Uterus (tissue), 3 donors: ENCODE measurements at regions not wholly inside any gene's neighbourhood (a gene's known extent, or its start where the extent isn't known, plus 50 kb on each side); places are given as distances from the start of the nearest gene placed in this dataset.

Experiments used
- DNase-seq, 2 donors: peaks; one replicate each; pipeline ENCODE4 v3.0.0-alpha.2; 2019 to 2020
- H3K27ac ChIP-seq, 2 donors: fragments of 200-600 bp; sonication (generic); 1 replicate in 1 of 2; 2 replicates in 1 of 2; pipeline ENCODE4 v1.5.1; 2016 to 2018
- H3K27me3 ChIP-seq, 2 donors: fragments of 200-600 bp; sonication (generic); one replicate each; pipeline ENCODE4 v1.5.1; 2018 to 2019; ENCODE audit warnings: control low read depth in 1 of 2
- H3K36me3 ChIP-seq, 2 donors: fragments of 200-600 bp; sonication (generic); one replicate each; pipeline ENCODE4 v1.5.1; 2019; ENCODE audit warnings: control low read depth in 1 of 2
- H3K4me1 ChIP-seq, 2 donors: fragments of 200-600 bp; sonication (generic); one replicate each; pipeline ENCODE4 v1.5.1; 2018 to 2019; ENCODE audit warnings: control low read depth in 1 of 2
- H3K4me3 ChIP-seq, 2 donors: fragments of 200-600 bp; sonication (generic); 1 replicate in 1 of 2; 2 replicates in 1 of 2; pipeline ENCODE4 v1.5.1; 2018 to 2019; ENCODE audit warnings: mild to moderate bottlenecking in 1 of 2
- H3K9me3 ChIP-seq, 2 donors: fragments of 200-600 bp; sonication (generic); one replicate each; pipeline ENCODE4 v1.5.1; 2019; ENCODE audit warnings: control low read depth in 1 of 2
- POLR2A ChIP-seq, 2 donors: fragments of 450-650 bp; IDR thresholded peaks; one replicate each; pipeline ENCODE4 v1.6.1; 2016; ENCODE audit warnings: antibody characterized with exemption in 2 of 2, mild to moderate bottlenecking in 1 of 2, moderate library complexity in 1 of 2
- intact Hi-C: fragments of 100-400 bp; cut with DNase I; formaldehyde crosslinking; loops from one replicate; pipeline ENCODE4 v1.15.1; 2023; ENCODE audit warnings: low total_unique reads
- TF ChIP-seq, protein P1 (sequence below), 4 experiments: fragments of 200-600 bp in 2 of 4; fragments of 450-650 bp in 2 of 4; sonication (generic) in 2 of 4; IDR thresholded peaks; one replicate each; pipeline ENCODE4 v1.5.1; 2016 to 2019; ENCODE audit warnings: antibody characterized with exemption in 4 of 4, mild to moderate bottlenecking in 2 of 4, moderate library complexity in 1 of 4
- donor health status: DM: yes; HTN: yes; CAD: no.

DNA sequence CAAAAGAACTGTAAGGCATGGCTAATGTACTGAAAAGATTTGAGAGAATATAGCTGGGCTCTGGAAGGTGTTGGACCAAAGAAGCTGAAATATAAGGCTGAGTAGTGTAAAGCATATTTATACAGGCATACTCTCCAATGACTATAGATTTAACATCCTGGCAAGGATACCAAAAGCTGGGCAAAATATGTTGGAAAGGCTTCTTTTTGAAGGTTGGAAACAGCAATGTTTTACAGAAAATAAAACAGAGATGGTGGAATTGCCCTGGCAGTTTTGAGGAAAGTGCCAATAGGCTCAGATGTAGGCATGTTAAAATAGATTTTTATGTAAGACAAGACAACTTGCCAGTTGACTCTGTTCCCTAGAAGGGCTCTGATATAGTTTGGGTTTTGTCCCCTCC is 184.1 kb upstream of the SHISA6 start:
- H3K9me3 ChIP-seq: no peaks in the 10 kb centered on the region
- H3K27me3 ChIP-seq: no peaks in the 10 kb centered on the region
- no peak overlapping the region for H3K27ac ChIP-seq
- DNase-seq: no peak
- no peaks in the 10 kb centered on the region for H3K4me1 ChIP-seq
- no peak overlapping the region for H3K4me3 ChIP-seq
- no peaks in the 10 kb centered on the region for H3K36me3 ChIP-seq
- intact Hi-C loops: no loop called here
- no peak for TF ChIP-seq POLR2A (IDR thresholded peaks at IDR 0.05)
- TF ChIP-seq, protein P1, sequence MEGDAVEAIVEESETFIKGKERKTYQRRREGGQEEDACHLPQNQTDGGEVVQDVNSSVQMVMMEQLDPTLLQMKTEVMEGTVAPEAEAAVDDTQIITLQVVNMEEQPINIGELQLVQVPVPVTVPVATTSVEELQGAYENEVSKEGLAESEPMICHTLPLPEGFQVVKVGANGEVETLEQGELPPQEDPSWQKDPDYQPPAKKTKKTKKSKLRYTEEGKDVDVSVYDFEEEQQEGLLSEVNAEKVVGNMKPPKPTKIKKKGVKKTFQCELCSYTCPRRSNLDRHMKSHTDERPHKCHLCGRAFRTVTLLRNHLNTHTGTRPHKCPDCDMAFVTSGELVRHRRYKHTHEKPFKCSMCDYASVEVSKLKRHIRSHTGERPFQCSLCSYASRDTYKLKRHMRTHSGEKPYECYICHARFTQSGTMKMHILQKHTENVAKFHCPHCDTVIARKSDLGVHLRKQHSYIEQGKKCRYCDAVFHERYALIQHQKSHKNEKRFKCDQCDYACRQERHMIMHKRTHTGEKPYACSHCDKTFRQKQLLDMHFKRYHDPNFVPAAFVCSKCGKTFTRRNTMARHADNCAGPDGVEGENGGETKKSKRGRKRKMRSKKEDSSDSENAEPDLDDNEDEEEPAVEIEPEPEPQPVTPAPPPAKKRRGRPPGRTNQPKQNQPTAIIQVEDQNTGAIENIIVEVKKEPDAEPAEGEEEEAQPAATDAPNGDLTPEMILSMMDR (IDR thresholded peaks at IDR 0.05): no peak

DNA sequence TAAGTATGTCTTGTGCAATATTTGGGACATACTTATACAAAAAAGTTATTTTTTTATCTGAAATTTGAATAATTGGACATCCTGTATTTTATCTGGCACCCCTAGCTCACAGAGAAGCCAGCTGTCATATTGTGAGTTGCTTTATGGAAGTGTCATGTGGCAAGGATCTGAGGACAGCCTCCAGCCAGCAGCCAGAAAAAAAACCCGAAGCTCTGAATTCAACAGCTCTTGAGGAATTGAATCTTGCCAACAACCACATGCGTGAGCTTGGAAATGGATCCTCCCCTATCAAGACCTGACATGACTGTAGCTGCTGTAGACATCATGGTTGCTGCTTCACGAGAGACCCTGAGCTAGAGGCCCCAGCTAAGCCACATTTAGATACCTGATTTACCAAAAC is 187.2 kb upstream of the SHISA6 start:
- Histone ChIP-seq H3K4me1 (no peaks in the 10 kb centered on the region), H3K27me3 (no peaks in the 10 kb centered on the region), H3K36me3 (no peaks in the 10 kb centered on the region), H3K9me3 (no peaks in the 10 kb centered on the region), H3K27ac (no peak overlapping the region), H3K4me3 (no peak overlapping the region)
- intact Hi-C loops: no loop called here
- TF ChIP-seq, protein P1 (IDR thresholded peaks at IDR 0.05): no peak
- TF ChIP-seq POLR2A (IDR thresholded peaks at IDR 0.05): no peak
- no peak for DNase-seq

DNA sequence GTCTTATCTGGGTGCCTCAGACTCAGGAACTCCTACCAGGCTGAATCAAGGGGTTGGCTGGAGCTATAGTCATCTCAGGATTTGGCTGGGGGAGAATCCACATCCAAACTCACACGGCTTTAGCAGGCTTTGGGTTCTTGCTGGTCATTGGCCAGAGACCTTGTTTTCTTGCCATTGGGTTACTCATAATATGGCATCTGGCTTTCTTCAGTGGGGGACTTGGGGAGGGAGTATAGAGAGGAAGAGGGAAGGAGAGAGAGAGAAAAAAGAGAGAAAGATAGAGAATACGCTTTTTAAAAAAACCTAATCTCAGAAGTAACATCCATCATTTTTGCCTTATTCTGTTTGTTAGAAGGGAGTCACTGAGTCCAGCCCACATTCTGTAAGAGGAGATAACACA is 191.5 kb upstream of the SHISA6 start:
- TF ChIP-seq POLR2A (IDR thresholded peaks at IDR 0.05): no peak
- TF ChIP-seq, protein P1 (IDR thresholded peaks at IDR 0.05): no peak
- DNase-seq: no peak
- no peaks in the 10 kb centered on the region for H3K36me3 ChIP-seq
- H3K9me3 ChIP-seq: no peaks in the 10 kb centered on the region
- no peak overlapping the region for H3K4me3 ChIP-seq
- no peaks in the 10 kb centered on the region for H3K27me3 ChIP-seq
- H3K27ac ChIP-seq: no peak overlapping the region
- intact Hi-C loops: no loop called here
- no peaks in the 10 kb centered on the region for H3K4me1 ChIP-seq

DNA sequence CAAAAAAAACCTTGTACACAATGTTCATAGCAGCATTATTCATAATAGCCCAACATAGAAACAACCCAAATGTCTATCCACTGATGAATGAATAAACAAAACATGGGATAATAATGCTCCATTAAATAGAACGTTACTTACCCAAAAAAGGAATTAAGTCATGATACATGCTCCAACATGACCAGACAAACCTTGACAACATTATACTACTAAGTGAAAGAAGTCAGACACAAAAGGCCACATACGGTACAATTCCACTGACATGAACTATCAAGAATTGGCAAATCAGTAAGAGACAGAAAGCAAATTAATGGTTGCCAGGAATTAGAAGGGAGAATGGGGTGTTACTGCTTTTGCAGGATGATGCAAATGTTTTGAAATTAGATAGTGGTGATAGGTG is 193.8 kb upstream of the SHISA6 start:
- Histone ChIP-seq H3K36me3 (no peaks in the 10 kb centered on the region), H3K27ac (no peak overlapping the region), H3K27me3 (no peaks in the 10 kb centered on the region), H3K9me3 (no peaks in the 10 kb centered on the region), H3K4me1 (no peaks in the 10 kb centered on the region), H3K4me3 (no peak overlapping the region)
- intact Hi-C loops: no loop called here
- TF ChIP-seq, protein P1 (IDR thresholded peaks at IDR 0.05): no peak
- TF ChIP-seq POLR2A (IDR thresholded peaks at IDR 0.05): no peak
- DNase-seq: no peak

DNA sequence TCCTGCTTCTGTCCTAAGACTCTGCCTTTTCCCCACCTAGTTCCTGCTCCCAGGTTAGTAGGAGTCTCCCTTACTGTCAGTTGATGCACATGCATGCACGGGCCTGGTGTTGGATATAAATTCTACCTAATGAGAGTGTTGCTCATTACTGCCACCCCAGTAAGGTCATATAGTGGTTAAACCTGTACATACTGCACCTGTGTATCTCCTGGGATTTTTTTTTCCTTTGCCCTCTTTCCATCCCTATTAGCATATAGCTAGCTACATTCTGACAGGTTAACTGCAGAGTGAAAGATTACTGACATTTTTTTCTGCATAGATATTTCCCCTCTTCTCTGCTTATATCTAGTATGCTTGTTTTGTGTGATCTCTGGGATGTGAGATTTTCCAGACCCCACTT is 201.5 kb upstream of the PIRT start:
- Histone ChIP-seq H3K4me3 (no peak overlapping the region), H3K36me3 (no peaks in the 10 kb centered on the region), H3K9me3 (no peaks in the 10 kb centered on the region), H3K4me1 (no peaks in the 10 kb centered on the region), H3K27me3 (no peaks in the 10 kb centered on the region), H3K27ac (no peak overlapping the region)
- TF ChIP-seq, protein P1 (IDR thresholded peaks at IDR 0.05): no peak
- no peak for TF ChIP-seq POLR2A (IDR thresholded peaks at IDR 0.05)
- intact Hi-C loops: no loop called here
- DNase-seq: no peak
